CD4-positive, alpha-beta T cell (primary cell): ENCODE measurements at regions not wholly inside any gene's neighbourhood (a gene's known extent, or its start where the extent isn't known, plus 50 kb on each side); places are given as distances from the start of the nearest gene placed in this dataset.

ENCODE experiments used
- ATAC-seq: fragments of 200-7000 bp; cut with Tn5 transposase; one replicate; pipeline ENCODE4 v1.10.0; 2022; ENCODE audit warnings: mild to moderate bottlenecking; ENCODE audit not compliant: poor library complexity
- CTCF ChIA-PET: fragments of 350-600 bp; sonication (Branson Sonifier 250); formaldehyde crosslinking; loops from one replicate; lab custom pipeline; 2021; ENCODE audit warnings: antibody characterized with exemption, inconsistent platforms; lab: Charles Lee
- POLR2A ChIA-PET: fragments of 350-600 bp; sonication (Branson Sonifier 250); formaldehyde crosslinking; loops from one replicate; lab custom pipeline; 2021; ENCODE audit warnings: antibody characterized with exemption, inconsistent platforms; lab: Charles Lee
- DNase-seq, 14 experiments: peaks; one replicate each; pipeline ENCODE4 v3.0.0-alpha.2; 2013 to 2020; ENCODE audit warnings: mixed read lengths in 2 of 14
- H3K27ac ChIP-seq, 2 donors: one replicate each; pipeline versions ENCODE4 v1.5.1 to v1.7.0; 2013; ENCODE audit warnings: low read length in 2 of 2, low read depth in 1 of 2, mild to moderate bottlenecking in 1 of 2
- H3K27me3 ChIP-seq, 2 experiments: 1 replicate in 1 of 2; 2 replicates in 1 of 2; pipeline versions ENCODE4 v1.6.1 to v1.7.0; 2013; ENCODE audit warnings: low read length in 2 of 2, control low read depth in 1 of 2, mild to moderate bottlenecking in 1 of 2, moderate library complexity in 1 of 2; ENCODE audit not compliant: insufficient read depth in 2 of 2, control insufficient read depth in 1 of 2
- H3K36me3 ChIP-seq: one replicate; pipeline ENCODE4 v1.6.1; 2013; ENCODE audit warnings: low read length, control low read depth; ENCODE audit not compliant: insufficient read depth
- H3K4me1 ChIP-seq: one replicate; pipeline ENCODE4 v1.6.1; 2013; ENCODE audit warnings: low read length, control low read depth; ENCODE audit not compliant: insufficient read depth
- H3K4me3 ChIP-seq: one replicate; pipeline ENCODE4 v1.5.1; 2013; ENCODE audit warnings: mild to moderate bottlenecking, low read length, moderate library complexity
- H3K9me3 ChIP-seq, 2 experiments: 1 replicate in 1 of 2; 2 replicates in 1 of 2; pipeline versions ENCODE4 v1.6.1 to v1.7.0; 2013; ENCODE audit warnings: low read length in 2 of 2, mild to moderate bottlenecking in 2 of 2, control low read depth in 1 of 2, moderate library complexity in 1 of 2; ENCODE audit not compliant: control insufficient read depth in 1 of 2, insufficient read depth in 1 of 2
- H3K27ac Mint-ChIP-seq: one replicate; pipeline ENCODE4 v1.8.0; 2020; ENCODE audit warnings: mixed read lengths
- H3K27me3 Mint-ChIP-seq: one replicate; pipeline ENCODE4 v1.8.0; 2021; ENCODE audit warnings: mixed read lengths
- H3K36me3 Mint-ChIP-seq: one replicate; pipeline ENCODE4 v1.8.0; 2021; ENCODE audit warnings: low read depth, mixed read lengths
- H3K4me1 Mint-ChIP-seq: one replicate; pipeline ENCODE4 v1.8.0; 2021; ENCODE audit warnings: low read depth, mixed read lengths
- H3K4me3 Mint-ChIP-seq: one replicate; pipeline ENCODE4 v1.8.0; 2020; ENCODE audit warnings: mild to moderate bottlenecking, mixed read lengths
- H3K9me3 Mint-ChIP-seq: one replicate; pipeline ENCODE4 v1.8.0; 2020; ENCODE audit warnings: mixed read lengths
- CTCF ChIP-seq: fragments of 200-600 bp; IDR thresholded peaks from one replicate; pipeline ENCODE4 v1.8.0; 2022; ENCODE audit warnings: antibody characterized with exemption, mild to moderate bottlenecking
- intact Hi-C, 2 experiments: fragments of 100-400 bp; cut with DNase I in 1 of 2; cut with micrococcal nuclease in 1 of 2; formaldehyde crosslinking; loops; one replicate each; pipeline versions ENCODE4 v1.15.1 to v1.9.0; 2023 to 2025; cut with DNase I, micrococcal nuclease

- Histone ChIP-seq H3K27ac (no peak overlapping the region), H3K4me3 (no peak overlapping the region), H3K36me3 (no peaks in the 10 kb centered on the region), H3K4me1 (no peaks in the 10 kb centered on the region), H3K9me3 (peaks cover 0 to 10% of the 10 kb centered on the region in 2 experiments), H3K27me3 (no peaks in the 10 kb centered on the region)
- Mint-ChIP-seq H3K27ac (no peak overlapping the region), H3K36me3 (no peaks in the 10 kb centered on the region), H3K4me1 (no peaks in the 10 kb centered on the region), H3K27me3 (no peaks in the 10 kb centered on the region), H3K9me3 (peaks cover 3% of the 10 kb centered on the region), H3K4me3 (no peak overlapping the region)
- POLR2A ChIA-PET, result no interaction called here
- CTCF ChIA-PET, result no interaction called here
- TF ChIP-seq CTCF, result no peak
- no peak for ATAC-seq
- DNase-seq, result no peak
- intact Hi-C loops, result no loop called here
Measured at GRCh38 chr4:124046190-124046589, 649.6 kb downstream of the SPRY1 start.

- no peak overlapping the region for H3K27ac ChIP-seq
- H3K36me3 Mint-ChIP-seq, result no peaks in the 10 kb centered on the region
- no peaks in the 10 kb centered on the region for H3K4me1 ChIP-seq
- no peak overlapping the region for H3K4me3 Mint-ChIP-seq
- intact Hi-C loops, result no loop called here
- H3K27ac Mint-ChIP-seq, result no peak overlapping the region
- H3K36me3 ChIP-seq, result no peaks in the 10 kb centered on the region
- no peaks in the 10 kb centered on the region for H3K27me3 Mint-ChIP-seq
- ChIA-PET CTCF (no interaction called here), POLR2A (no interaction called here)
- no peaks in the 10 kb centered on the region for H3K9me3 Mint-ChIP-seq
- H3K9me3 ChIP-seq, result no peaks in the 10 kb centered on the region
- DNase-seq (no peak), ATAC-seq (no peak)
- no peak for TF ChIP-seq CTCF
- H3K4me3 ChIP-seq, result no peak overlapping the region
- H3K27me3 ChIP-seq, result no peaks in the 10 kb centered on the region
- no peaks in the 10 kb centered on the region for H3K4me1 Mint-ChIP-seq
Measured at GRCh38 chr4:124053872-124054538, 657.4 kb downstream of the SPRY1 start.

DNA sequence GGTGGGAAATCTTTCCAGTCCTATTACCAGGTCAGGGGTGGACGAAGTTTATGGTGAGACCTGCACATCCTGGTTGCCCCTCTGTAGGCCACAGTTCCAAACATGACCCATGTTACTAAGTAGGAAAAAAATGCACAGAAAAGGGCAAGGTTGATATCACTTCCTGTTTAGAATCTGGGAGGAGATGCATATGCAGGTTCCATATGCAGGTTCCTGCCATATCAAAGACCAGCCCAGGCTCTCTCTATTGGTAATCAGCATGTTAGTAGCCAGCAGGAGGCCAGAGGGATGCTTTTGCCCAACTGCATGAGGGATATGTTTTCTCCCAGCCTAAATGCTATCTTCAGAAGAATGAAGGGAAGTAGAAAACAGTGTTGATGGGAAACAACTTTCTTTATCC lies 657.2 kb downstream of the ANKRD50 start:
- CTCF ChIA-PET, result no interaction called here

More for the DNA sequence above, 657.2 kb downstream of the ANKRD50 start:
- Mint-ChIP-seq H3K4me3 (no peak overlapping the region), H3K9me3 (no peaks in the 10 kb centered on the region), H3K4me1 (no peaks in the 10 kb centered on the region), H3K27ac (no peak overlapping the region), H3K36me3 (no peaks in the 10 kb centered on the region), H3K27me3 (no peaks in the 10 kb centered on the region)
- Histone ChIP-seq H3K4me3 (no peak overlapping the region), H3K4me1 (no peaks in the 10 kb centered on the region), H3K27me3 (no peaks in the 10 kb centered on the region), H3K36me3 (no peaks in the 10 kb centered on the region), H3K9me3 (no peaks in the 10 kb centered on the region), H3K27ac (no peak overlapping the region)
- POLR2A ChIA-PET, result no interaction called here
- no peak for TF ChIP-seq CTCF
- DNase-seq (no peak), ATAC-seq (no peak)
- intact Hi-C loops, result no loop called here
